ENCODE measurements at regions not wholly inside any gene's neighbourhood (a gene's known extent, or its start where the extent isn't known, plus 50 kb on each side); places are given as distances from the start of the nearest gene placed in this dataset.
"Not testable (repeated sequence)": the region's sequence is repeated elsewhere in the genome, so short reads cannot be mapped to it uniquely, and the experiment has no call there.

GRCh38 chr10:45117940-45118339, 117.2 kb downstream of the ZNF22 start:
- not testable (repeated sequence) for TF ChIP-seq CTCF (conservative IDR thresholded peaks at IDR 0.05; ENCODE audit: low read depth in 2 of 2); POLR2AphosphoS5 (IDR thresholded peaks at IDR 0.05; ENCODE audit: low read depth)
